HG02884 (cell line): ENCODE measurements at regions not wholly inside any gene's neighbourhood (a gene's known extent, or its start where the extent isn't known, plus 50 kb on each side); places are given as distances from the start of the nearest gene placed in this dataset.

Experiments used
- ATAC-seq: cut with Tn5 transposase; IDR thresholded peaks from one replicate; pipeline ENCODE4 v1.9.1; 2021; ENCODE audit warnings: mild to moderate bottlenecking, moderate library complexity; ENCODE audit not compliant: unreplicated experiment

GRCh38 chr9:26329974-26330373, 562.6 kb downstream of the CAAP1 start:
- no peak for ATAC-seq

GRCh38 chr9:26326563-26326962, 566.0 kb downstream of the CAAP1 start:
- peak; percentile 74 for ATAC-seq

- ATAC-seq, result no peak
These were observed 567.2 kb downstream of the CAAP1 start for GRCh38 chr9:26325444-26325829.

- no peak for ATAC-seq
These were observed 567.7 kb downstream of the CAAP1 start for GRCh38 chr9:26324786-26325443.

- ATAC-seq, result no peak
These were observed 570.7 kb downstream of the CAAP1 start for GRCh38 chr9:26321935-26322334.

- no peak for ATAC-seq
These were observed 572.7 kb downstream of the CAAP1 start for GRCh38 chr9:26319859-26320258.

GRCh38 chr9:26313108-26313507, 579.5 kb downstream of the CAAP1 start:
- no peak for ATAC-seq

- no peak for ATAC-seq
These were observed 581.1 kb downstream of the CAAP1 start for GRCh38 chr9:26311463-26311995.

GRCh38 chr9:26310294-26310693, 582.3 kb downstream of the CAAP1 start:
- ATAC-seq, result no peak

GRCh38 chr9:26308328-26308727, 584.3 kb downstream of the CAAP1 start:
- ATAC-seq, result no peak

- ATAC-seq, result no peak
These were observed 590.9 kb downstream of the CAAP1 start for GRCh38 chr9:26301659-26302058.

GRCh38 chr9:26301046-26301445, 591.6 kb downstream of the CAAP1 start:
- no peak for ATAC-seq

GRCh38 chr9:26296910-26297572, 595.6 kb downstream of the CAAP1 start:
- ATAC-seq, result no peak

- no peak for ATAC-seq
These were observed 599.7 kb downstream of the CAAP1 start for GRCh38 chr9:26292943-26293342.

- ATAC-seq, result no peak
These were observed 593.4 kb upstream of the TUSC1 start for GRCh38 chr9:26271495-26272122.

GRCh38 chr9:26266146-26266793, 588.0 kb upstream of the TUSC1 start:
- no peak for ATAC-seq

GRCh38 chr9:26264709-26265601, 586.7 kb upstream of the TUSC1 start:
- ATAC-seq, result no peak

- ATAC-seq, result no peak
These were observed 585.2 kb upstream of the TUSC1 start for GRCh38 chr9:26263478-26263877.

- no peak for ATAC-seq
These were observed 584.3 kb upstream of the TUSC1 start for GRCh38 chr9:26262421-26263107.
